ENCODE measurements at regions not wholly inside any gene's neighbourhood (a gene's known extent, or its start where the extent isn't known, plus 50 kb on each side); places are given as distances from the start of the nearest gene placed in this dataset.

GRCh38 chr17:33523577-33523981, 230.5 kb upstream of the ASIC2 start:
- no peak for FAIRE-seq
- intact Hi-C loops (cut with DNase I) = no loop called here
- Histone ChIP-seq H3K36me3 (ENCODE audit: control insufficient read depth in 2 of 3, insufficient read depth in 3 of 3, low read length in 3 of 3) (no peaks in the 10 kb centered on the region), H3K4me3 (ENCODE audit: low read length in 3 of 3) (no peak overlapping the region), H3K9me3 (ENCODE audit: control insufficient read depth in 2 of 3, insufficient read depth in 1 of 3, low read length in 3 of 3) (no peaks in the 10 kb centered on the region), H3K27ac (ENCODE audit: low read depth in 2 of 2, low read length in 2 of 2) (no peak overlapping the region), H3K4me1 (ENCODE audit: control insufficient read depth in 2 of 3, insufficient read depth in 2 of 3, low read depth in 1 of 3, low read length in 3 of 3) (peaks cover 5 to 10% (median 8%) of the 10 kb centered on the region in 3 donors), H3K27me3 (ENCODE audit: control insufficient read depth, insufficient read depth, low read length) (no peaks in the 10 kb centered on the region), H3K9ac (ENCODE audit: low read length in 3 of 3) (no peak overlapping the region)
- no peak for TF ChIP-seq CTCF (IDR thresholded peaks at IDR 0.05; ENCODE audit: borderline replicate concordance, extremely low read depth, insufficient read depth)
- DNase-seq = peak in 1 of 5 donors; percentile 15

- Histone ChIP-seq H3K36me3 (ENCODE audit: control insufficient read depth in 2 of 3, insufficient read depth in 3 of 3, low read length in 3 of 3) (no peaks in the 10 kb centered on the region), H3K4me1 (ENCODE audit: control insufficient read depth in 2 of 3, insufficient read depth in 2 of 3, low read depth in 1 of 3, low read length in 3 of 3) (peaks cover 1 to 5% (median 3%) of the 10 kb centered on the region in 3 donors), H3K27me3 (ENCODE audit: control insufficient read depth, insufficient read depth, low read length) (no peaks in the 10 kb centered on the region), H3K27ac (ENCODE audit: low read depth in 2 of 2, low read length in 2 of 2) (no peak overlapping the region), H3K9me3 (ENCODE audit: control insufficient read depth in 2 of 3, insufficient read depth in 1 of 3, low read length in 3 of 3) (no peaks in the 10 kb centered on the region), H3K9ac (ENCODE audit: low read length in 3 of 3) (no peak overlapping the region), H3K4me3 (ENCODE audit: low read length in 3 of 3) (no peak overlapping the region)
- FAIRE-seq = no peak
- no peak for DNase-seq
- intact Hi-C loops (cut with DNase I) = no loop called here
- TF ChIP-seq CTCF (IDR thresholded peaks at IDR 0.05; ENCODE audit: borderline replicate concordance, extremely low read depth, insufficient read depth) = no peak
Measured at GRCh38 chr17:33525186-33525585, 232.1 kb upstream of the ASIC2 start.

- peak in 1 of 5 donors; percentile 18 for DNase-seq
- Histone ChIP-seq H3K27me3 (ENCODE audit: control insufficient read depth, insufficient read depth, low read length) (no peaks in the 10 kb centered on the region), H3K27ac (ENCODE audit: low read depth in 2 of 2, low read length in 2 of 2) (no peak overlapping the region), H3K9ac (ENCODE audit: low read length in 3 of 3) (no peak overlapping the region), H3K4me1 (ENCODE audit: control insufficient read depth in 2 of 3, insufficient read depth in 2 of 3, low read depth in 1 of 3, low read length in 3 of 3) (no peaks in the 10 kb centered on the region), H3K4me3 (ENCODE audit: low read length in 3 of 3) (no peak overlapping the region), H3K36me3 (ENCODE audit: control insufficient read depth in 2 of 3, insufficient read depth in 3 of 3, low read length in 3 of 3) (no peaks in the 10 kb centered on the region), H3K9me3 (ENCODE audit: control insufficient read depth in 2 of 3, insufficient read depth in 1 of 3, low read length in 3 of 3) (no peaks in the 10 kb centered on the region)
- FAIRE-seq = no peak
- TF ChIP-seq CTCF (IDR thresholded peaks at IDR 0.05; ENCODE audit: borderline replicate concordance, extremely low read depth, insufficient read depth) = no peak
- intact Hi-C loops (cut with DNase I) = no loop called here
Measured at GRCh38 chr17:33526717-33527116, 233.6 kb upstream of the ASIC2 start.

GRCh38 chr17:33527290-33527689, 234.2 kb upstream of the ASIC2 start:
- intact Hi-C loops (cut with DNase I) = no loop called here
- no peak for TF ChIP-seq CTCF (IDR thresholded peaks at IDR 0.05; ENCODE audit: borderline replicate concordance, extremely low read depth, insufficient read depth)
- Histone ChIP-seq H3K9ac (ENCODE audit: low read length in 3 of 3) (no peak overlapping the region), H3K9me3 (ENCODE audit: control insufficient read depth in 2 of 3, insufficient read depth in 1 of 3, low read length in 3 of 3) (no peaks in the 10 kb centered on the region), H3K36me3 (ENCODE audit: control insufficient read depth in 2 of 3, insufficient read depth in 3 of 3, low read length in 3 of 3) (no peaks in the 10 kb centered on the region), H3K4me3 (ENCODE audit: low read length in 3 of 3) (no peak overlapping the region), H3K27ac (ENCODE audit: low read depth in 2 of 2, low read length in 2 of 2) (no peak overlapping the region), H3K4me1 (ENCODE audit: control insufficient read depth in 2 of 3, insufficient read depth in 2 of 3, low read depth in 1 of 3, low read length in 3 of 3) (no peaks in the 10 kb centered on the region), H3K27me3 (ENCODE audit: control insufficient read depth, insufficient read depth, low read length) (no peaks in the 10 kb centered on the region)
- DNase-seq (no peak), FAIRE-seq (no peak)

Measured in kidney (tissue), 13 donors.